BE2C (cell line): ENCODE measurements at regions not wholly inside any gene's neighbourhood (a gene's known extent, or its start where the extent isn't known, plus 50 kb on each side); places are given as distances from the start of the nearest gene placed in this dataset.

Source experiments
- DNase-seq: peaks from one replicate; pipeline ENCODE4 v3.0.0-alpha.2; 2020
- H3K27me3 ChIP-seq: fragments of 250-450 bp; sonication (Bioruptor Pico); 2 replicates; pipeline ENCODE4 v1.5.1; 2020; ENCODE audit warnings: mild to moderate bottlenecking
- H3K36me3 ChIP-seq: fragments of 250-450 bp; sonication (Bioruptor Pico); 2 replicates; pipeline ENCODE4 v1.5.1; 2020; ENCODE audit warnings: mild to moderate bottlenecking
- H3K4me1 ChIP-seq: fragments of 250-450 bp; sonication (Bioruptor Pico); 2 replicates; pipeline ENCODE4 v1.5.1; 2020
- H3K4me3 ChIP-seq: 2 replicates; pipeline ENCODE4 v1.5.1; 2011; ENCODE audit warnings: low read depth, low read length
- H3K9me3 ChIP-seq: fragments of 250-450 bp; sonication (Bioruptor Pico); 2 replicates; pipeline ENCODE4 v1.5.1; 2020
- CTCF ChIP-seq: IDR thresholded peaks from 2 replicates; pipeline ENCODE4 v1.5.1; 2012; ENCODE audit warnings: mild to moderate bottlenecking, low read depth, low read length

GRCh38 chr12:84740602-84741001, 172.0 kb downstream of the SLC6A15 start:
- TF ChIP-seq CTCF: no peak
- peaks cover 3% of the 10 kb centered on the region for H3K4me1 ChIP-seq
- no peaks in the 10 kb centered on the region for H3K9me3 ChIP-seq
- no peaks in the 10 kb centered on the region for H3K27me3 ChIP-seq
- no peak for DNase-seq
- H3K4me3 ChIP-seq: no peak overlapping the region
- no peaks in the 10 kb centered on the region for H3K36me3 ChIP-seq

GRCh38 chr12:84738481-84738972, 174.1 kb downstream of the SLC6A15 start:
- TF ChIP-seq CTCF: no peak
- Histone ChIP-seq H3K9me3 (no peaks in the 10 kb centered on the region; the same call in 1 of the 2 replicates), H3K36me3 (no peaks in the 10 kb centered on the region), H3K4me3 (no peak overlapping the region), H3K27me3 (no peaks in the 10 kb centered on the region), H3K4me1 (no peaks in the 10 kb centered on the region; the same call in none of the 2 replicates)
- DNase-seq: no peak

GRCh38 chr12:84732828-84733340, 179.7 kb downstream of the SLC6A15 start:
- H3K27me3 ChIP-seq: no peaks in the 10 kb centered on the region
- H3K4me1 ChIP-seq: peaks cover 20% of the 10 kb centered on the region
- H3K4me3 ChIP-seq: no peak overlapping the region
- TF ChIP-seq CTCF: no peak
- no peak for DNase-seq
- H3K36me3 ChIP-seq: no peaks in the 10 kb centered on the region
- no peaks in the 10 kb centered on the region; the same call in 1 of the 2 replicates for H3K9me3 ChIP-seq

GRCh38 chr12:84730561-84731162, 181.9 kb downstream of the SLC6A15 start:
- Histone ChIP-seq H3K9me3 (no peaks in the 10 kb centered on the region; the same call in 1 of the 2 replicates), H3K4me1 (peaks cover 23% of the 10 kb centered on the region), H3K36me3 (no peaks in the 10 kb centered on the region), H3K27me3 (no peaks in the 10 kb centered on the region), H3K4me3 (no peak overlapping the region)
- no peak for TF ChIP-seq CTCF
- DNase-seq: peak; percentile 22

GRCh38 chr12:84727961-84728360, 184.6 kb downstream of the SLC6A15 start:
- no peaks in the 10 kb centered on the region for H3K9me3 ChIP-seq
- no peaks in the 10 kb centered on the region for H3K27me3 ChIP-seq
- no peak for DNase-seq
- no peak for TF ChIP-seq CTCF
- no peak overlapping the region for H3K4me3 ChIP-seq
- peaks cover 23% of the 10 kb centered on the region for H3K4me1 ChIP-seq
- no peaks in the 10 kb centered on the region for H3K36me3 ChIP-seq

GRCh38 chr12:84726780-84727179, 185.8 kb downstream of the SLC6A15 start:
- no peak for TF ChIP-seq CTCF
- no peak overlapping the region for H3K4me3 ChIP-seq
- H3K4me1 ChIP-seq: peaks cover 27% of the 10 kb centered on the region
- H3K9me3 ChIP-seq: no peaks in the 10 kb centered on the region
- no peaks in the 10 kb centered on the region for H3K36me3 ChIP-seq
- H3K27me3 ChIP-seq: no peaks in the 10 kb centered on the region
- DNase-seq: no peak
